ENCODE measurements at regions not wholly inside any gene's neighbourhood (a gene's known extent, or its start where the extent isn't known, plus 50 kb on each side); places are given as distances from the start of the nearest gene placed in this dataset.

- DNase-seq = no peak
Measured at GRCh38 chr15:36161108-36161507, 418.3 kb upstream of the CDIN1 start.

More at GRCh38 chr15:36161108-36161507, 418.3 kb upstream of the CDIN1 start:
- BruUV-seq (replicated peaks) = no TSS peak
- TF ChIP-seq MAZ (IDR thresholded peaks at IDR 0.05; ENCODE audit: borderline replicate concordance, low read depth, low read length) (no peak), FOS (IDR thresholded peaks at IDR 0.05; ENCODE audit: low read depth, low read length) (no peak), SMC3 (IDR thresholded peaks at IDR 0.05; ENCODE audit: low read depth, low read length) (no peak), ELK1 (IDR thresholded peaks at IDR 0.05; ENCODE audit: borderline replicate concordance, low read depth, low read length) (no peak), BHLHE40 (IDR thresholded peaks at IDR 0.05; ENCODE audit: low read depth, low read length) (no peak), NFE2L2 (IDR thresholded peaks at IDR 0.05; ENCODE audit: low read depth, low read length) (no peak), POLR2A (IDR thresholded peaks at IDR 0.05; ENCODE audit: low read depth, low read length) (no peak), RAD21 (IDR thresholded peaks at IDR 0.05; ENCODE audit: low read length) (no peak), RCOR1 (IDR thresholded peaks at IDR 0.05; ENCODE audit: insufficient replicate concordance, low read length) (no peak), MXI1 (IDR thresholded peaks at IDR 0.05; ENCODE audit: borderline replicate concordance, low read depth, low read length) (no peak), CEBPB (IDR thresholded peaks at IDR 0.05; ENCODE audit: low read depth, low read length) (no peak), RFX5 (IDR thresholded peaks at IDR 0.05; ENCODE audit: low read depth, low read length) (no peak)
- TF ChIP-seq, protein P1, sequence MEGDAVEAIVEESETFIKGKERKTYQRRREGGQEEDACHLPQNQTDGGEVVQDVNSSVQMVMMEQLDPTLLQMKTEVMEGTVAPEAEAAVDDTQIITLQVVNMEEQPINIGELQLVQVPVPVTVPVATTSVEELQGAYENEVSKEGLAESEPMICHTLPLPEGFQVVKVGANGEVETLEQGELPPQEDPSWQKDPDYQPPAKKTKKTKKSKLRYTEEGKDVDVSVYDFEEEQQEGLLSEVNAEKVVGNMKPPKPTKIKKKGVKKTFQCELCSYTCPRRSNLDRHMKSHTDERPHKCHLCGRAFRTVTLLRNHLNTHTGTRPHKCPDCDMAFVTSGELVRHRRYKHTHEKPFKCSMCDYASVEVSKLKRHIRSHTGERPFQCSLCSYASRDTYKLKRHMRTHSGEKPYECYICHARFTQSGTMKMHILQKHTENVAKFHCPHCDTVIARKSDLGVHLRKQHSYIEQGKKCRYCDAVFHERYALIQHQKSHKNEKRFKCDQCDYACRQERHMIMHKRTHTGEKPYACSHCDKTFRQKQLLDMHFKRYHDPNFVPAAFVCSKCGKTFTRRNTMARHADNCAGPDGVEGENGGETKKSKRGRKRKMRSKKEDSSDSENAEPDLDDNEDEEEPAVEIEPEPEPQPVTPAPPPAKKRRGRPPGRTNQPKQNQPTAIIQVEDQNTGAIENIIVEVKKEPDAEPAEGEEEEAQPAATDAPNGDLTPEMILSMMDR (conservative IDR thresholded peaks at IDR 0.05; ENCODE audit: low read depth, low read length) = no peak
- TF ChIP-seq, protein P2, sequence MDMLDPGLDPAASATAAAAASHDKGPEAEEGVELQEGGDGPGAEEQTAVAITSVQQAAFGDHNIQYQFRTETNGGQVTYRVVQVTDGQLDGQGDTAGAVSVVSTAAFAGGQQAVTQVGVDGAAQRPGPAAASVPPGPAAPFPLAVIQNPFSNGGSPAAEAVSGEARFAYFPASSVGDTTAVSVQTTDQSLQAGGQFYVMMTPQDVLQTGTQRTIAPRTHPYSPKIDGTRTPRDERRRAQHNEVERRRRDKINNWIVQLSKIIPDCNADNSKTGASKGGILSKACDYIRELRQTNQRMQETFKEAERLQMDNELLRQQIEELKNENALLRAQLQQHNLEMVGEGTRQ (IDR thresholded peaks at IDR 0.05; ENCODE audit: low read depth, low read length) = no peak
- H3K9me3 ChIP-seq (ENCODE audit: control insufficient read depth, insufficient read depth, low read length) = no peaks in the 10 kb centered on the region
- intact Hi-C loops (cut with micrococcal nuclease) = no loop called here
- CTCF ChIA-PET = no interaction called here
- no peak overlapping the region for H3K4me3 ChIP-seq (ENCODE audit: insufficient read depth, low read depth, low read length)
- H3K36me3 ChIP-seq (ENCODE audit: control insufficient read depth, insufficient read depth, low read length) = no peaks in the 10 kb centered on the region
- H3K23ac ChIP-seq (ENCODE audit: low read depth, low read length) = no peak overlapping the region
- no peaks in the 10 kb centered on the region for H3K27me3 ChIP-seq (ENCODE audit: control insufficient read depth, insufficient read depth, low read length)
- H3K56ac ChIP-seq (ENCODE audit: extremely low read depth, insufficient read depth, low read length) = no peak overlapping the region
- no peak overlapping the region for H2AFZ ChIP-seq (replicated peaks; ENCODE audit: low read length, poor library complexity)
- no peak for ATAC-seq (ENCODE audit: low read depth)
- H4K91ac ChIP-seq (ENCODE audit: insufficient read depth, low read depth, low read length) = no peak overlapping the region
- in situ Hi-C loops (cut with MboI; ENCODE audit: low sequenced_read_pairs) = no loop called here
- H3K4me1 ChIP-seq (ENCODE audit: control insufficient read depth, insufficient read depth, low read length) = peaks cover 5% of the 10 kb centered on the region
- H3K79me1 ChIP-seq (ENCODE audit: low read depth in 1 of 2, low read length in 2 of 2) = no peaks in the 10 kb centered on the region
- no peak overlapping the region for H2AK5ac ChIP-seq (ENCODE audit: low read depth, low read length)
- no peaks in the 10 kb centered on the region for H4K20me1 ChIP-seq (ENCODE audit: insufficient read depth, low read length)
- H4K8ac ChIP-seq (ENCODE audit: low read depth in 2 of 2, low read length in 2 of 2) = no peak overlapping the region
- no peak overlapping the region for H2AK9ac ChIP-seq (replicated peaks; ENCODE audit: low read depth, low read length, poor library complexity)
- no peak overlapping the region for H2BK20ac ChIP-seq (ENCODE audit: low read depth, low read length)
- H4K5ac ChIP-seq (ENCODE audit: low read depth, low read length) = no peak overlapping the region
- dilution Hi-C loops (cut with HindIII; ENCODE audit: low sequenced_read_pairs, unreplicated experiment) = no loop called here
- no peak overlapping the region for H3K18ac ChIP-seq (ENCODE audit: low read depth, low read length)
- H2BK120ac ChIP-seq (ENCODE audit: low read depth, low read length) = no peak overlapping the region
- H3K4ac ChIP-seq (ENCODE audit: low read depth, low read length) = no peak overlapping the region
- H3K27ac ChIP-seq (ENCODE audit: insufficient read depth, low read length) = no peak overlapping the region
- peaks cover 5% of the 10 kb centered on the region for H3K9me1 ChIP-seq (ENCODE audit: insufficient read depth, low read length)
- H2BK5ac ChIP-seq (ENCODE audit: low read depth, low read length, poor library complexity, severe bottlenecking) = no peak overlapping the region
- H3K14ac ChIP-seq (replicated peaks; ENCODE audit: low read depth, low read length) = no peak overlapping the region
- H2BK15ac ChIP-seq (ENCODE audit: low read depth, low read length) = no peak overlapping the region
- no peak overlapping the region for H3K4me2 ChIP-seq (ENCODE audit: low read depth, low read length)
- POLR2A ChIA-PET (ENCODE audit: unreplicated experiment) = no interaction called here
- no peak overlapping the region for H3K9ac ChIP-seq (ENCODE audit: low read depth, low read length)

All from IMR-90 (cell line).